GM18870 (cell line): ENCODE measurements at regions not wholly inside any gene's neighbourhood (a gene's known extent, or its start where the extent isn't known, plus 50 kb on each side); places are given as distances from the start of the nearest gene placed in this dataset.
"Not testable (repeated sequence)": the region's sequence is repeated elsewhere in the genome, so short reads cannot be mapped to it uniquely, and the experiment has no call there.

Experiments used
- ATAC-seq: cut with Tn5 transposase; IDR thresholded peaks from one replicate; pipeline ENCODE4 v1.9.1; 2021; ENCODE audit warnings: moderate library complexity; ENCODE audit not compliant: unreplicated experiment

DNA sequence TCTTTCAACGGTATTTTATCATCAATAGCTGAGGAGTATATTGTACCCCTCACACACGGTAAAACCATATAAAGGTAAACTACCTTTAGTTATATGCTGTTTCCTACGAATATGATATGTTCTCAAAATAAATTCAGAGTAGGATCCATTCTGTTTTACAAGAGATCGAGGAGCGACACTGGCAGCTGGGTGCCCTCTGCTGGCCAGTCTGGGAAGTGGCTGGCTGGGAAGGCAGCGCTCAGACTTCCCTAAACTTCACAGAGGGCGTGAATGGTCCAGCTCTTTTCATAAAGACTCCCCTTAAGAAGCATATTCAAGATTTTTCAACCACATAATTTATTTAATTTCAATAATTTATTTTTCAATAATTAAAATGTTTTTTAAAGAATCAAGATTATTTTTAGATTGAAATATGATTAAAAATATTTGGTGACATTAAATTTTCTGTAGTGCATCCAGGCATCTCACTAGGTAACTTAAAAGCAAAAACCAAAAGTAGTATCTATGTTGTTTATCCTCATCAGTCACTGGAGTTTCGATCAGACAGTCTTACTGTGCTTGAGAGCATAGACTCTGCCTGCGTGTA, 187.5 kb upstream of the PDE10A start:
- peak; percentile 81 for ATAC-seq

DNA sequence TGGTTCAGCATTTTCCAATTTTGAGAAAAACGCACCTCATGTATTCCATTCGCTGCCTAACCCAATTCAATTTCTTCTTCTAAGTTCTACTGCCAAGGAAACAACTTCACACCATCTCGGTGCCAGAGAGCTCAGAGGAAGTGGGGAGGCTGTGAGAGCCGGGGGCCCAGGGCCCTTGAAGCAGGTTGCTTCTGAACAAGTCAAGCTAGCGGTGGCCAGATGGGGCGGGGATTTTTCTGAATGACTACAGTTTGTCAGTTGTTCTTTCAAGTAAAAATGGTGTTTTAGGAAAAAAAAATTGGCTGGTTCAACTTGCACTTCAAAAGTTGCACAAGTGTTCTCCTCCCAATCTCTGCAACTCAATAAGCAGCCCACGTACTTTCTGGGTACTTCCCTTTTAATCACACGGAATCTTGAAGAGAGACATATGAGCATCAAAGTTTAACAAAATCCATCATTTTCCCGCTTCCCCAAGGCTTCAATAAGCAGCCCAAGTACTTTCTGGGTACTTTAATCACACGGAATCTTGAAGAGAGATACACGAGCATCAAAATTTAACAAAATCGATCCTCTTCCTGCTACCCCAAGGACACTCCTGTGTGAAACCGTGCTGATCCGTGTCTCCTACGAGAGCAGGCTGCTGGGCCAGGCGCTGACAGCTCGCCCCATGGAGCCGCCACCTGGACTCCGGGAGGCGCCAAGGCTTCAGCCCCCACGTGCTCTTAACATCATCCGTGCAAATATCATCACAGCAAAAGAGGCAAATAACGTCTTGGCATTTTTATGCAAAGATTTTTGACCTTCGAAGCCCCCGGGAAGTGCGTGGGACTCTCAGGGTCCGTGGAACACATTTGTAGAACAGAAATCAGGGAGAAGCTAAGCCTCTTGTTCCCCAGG, 186.7 kb upstream of the PDE10A start:
- ATAC-seq, result no peak

DNA sequence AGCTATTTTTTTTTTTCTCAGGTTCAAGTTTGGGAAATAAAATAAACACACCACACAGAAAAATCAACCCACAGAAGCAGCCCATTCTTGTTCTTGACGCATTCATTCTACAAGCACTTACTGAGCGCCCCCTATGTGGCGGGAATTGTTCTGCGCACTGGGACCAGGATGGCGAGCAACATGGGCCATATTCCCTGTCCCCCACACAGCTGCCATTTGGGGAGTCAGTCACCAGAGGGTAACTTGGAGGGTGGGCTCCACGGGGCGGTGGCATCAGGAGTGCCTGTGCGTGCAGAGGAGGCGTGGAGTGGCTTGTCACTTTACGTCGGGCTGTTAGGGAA, 185.0 kb upstream of the PDE10A start:
- ATAC-seq, result no peak

DNA sequence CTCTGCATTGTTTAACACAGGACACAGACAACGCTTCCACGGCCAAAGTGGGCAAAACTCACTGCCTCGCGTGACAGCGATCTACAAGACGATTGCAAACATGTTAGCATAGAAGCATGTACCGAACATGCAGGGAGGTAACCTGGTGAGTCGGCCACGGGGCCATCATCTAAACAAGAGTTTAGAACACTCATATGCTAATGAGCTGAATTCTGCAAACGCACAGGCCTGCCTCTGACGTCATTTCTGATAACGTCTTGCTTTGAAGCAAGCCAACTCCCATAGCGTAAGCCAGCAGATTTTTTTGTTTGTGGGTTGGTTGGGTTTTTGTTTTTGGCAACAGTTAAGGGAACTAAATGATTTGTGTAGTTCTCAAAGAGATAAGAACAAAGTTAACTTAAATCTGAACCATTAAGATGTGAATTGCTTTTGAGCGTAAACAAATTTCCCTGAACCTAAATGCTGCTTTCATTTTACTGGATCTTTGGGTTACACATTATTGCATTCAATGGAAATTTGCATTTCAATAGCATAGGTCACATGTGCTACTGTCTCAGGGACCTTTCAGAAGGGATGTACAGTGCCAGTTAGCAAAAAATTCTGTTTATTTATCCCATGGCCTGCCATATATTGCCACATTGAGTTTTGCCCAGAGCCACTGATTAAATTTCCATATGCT, 184.5 kb upstream of the PDE10A start:
- ATAC-seq, result no peak

DNA sequence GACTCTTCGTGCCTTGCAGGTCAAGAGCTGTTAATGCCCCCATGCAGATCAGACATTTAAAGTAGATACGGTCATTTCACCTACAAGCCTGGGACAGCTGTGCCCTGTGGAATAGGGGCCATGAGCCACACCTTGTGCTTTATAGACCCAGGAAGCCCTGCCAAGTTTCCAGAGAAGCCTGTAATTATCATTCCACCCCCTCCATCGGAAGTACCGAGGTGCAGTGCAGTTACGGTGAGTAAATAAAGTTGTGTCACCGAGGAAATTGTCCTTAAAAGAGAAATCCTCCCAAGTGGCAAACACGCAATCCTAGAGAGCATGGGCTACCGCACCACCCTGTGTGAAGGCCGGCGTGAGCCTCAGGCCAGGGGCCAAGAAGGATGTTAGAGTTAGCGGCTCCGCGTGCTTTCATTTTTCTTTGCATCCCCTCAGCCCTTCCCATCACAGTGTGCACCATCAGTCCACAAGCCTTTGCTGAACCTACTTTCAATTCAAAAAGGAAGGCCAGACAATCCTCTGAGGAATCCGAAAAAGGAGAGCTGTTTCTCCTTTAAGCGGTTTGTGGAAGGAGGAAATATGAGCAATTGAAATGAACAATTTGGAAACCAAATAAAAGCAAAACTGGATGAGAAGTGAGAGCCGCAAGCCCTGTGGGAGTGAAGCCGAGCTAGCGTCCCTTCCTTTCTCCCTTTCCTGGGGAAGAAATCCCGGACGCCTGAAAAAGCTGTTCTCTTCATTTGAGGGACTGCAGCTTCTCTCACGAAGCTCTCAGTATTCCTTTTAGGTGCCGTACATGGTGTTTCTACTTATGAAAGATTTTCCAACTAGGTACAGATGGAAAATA, 183.3 kb upstream of the PDE10A start:
- ATAC-seq, result no peak

DNA sequence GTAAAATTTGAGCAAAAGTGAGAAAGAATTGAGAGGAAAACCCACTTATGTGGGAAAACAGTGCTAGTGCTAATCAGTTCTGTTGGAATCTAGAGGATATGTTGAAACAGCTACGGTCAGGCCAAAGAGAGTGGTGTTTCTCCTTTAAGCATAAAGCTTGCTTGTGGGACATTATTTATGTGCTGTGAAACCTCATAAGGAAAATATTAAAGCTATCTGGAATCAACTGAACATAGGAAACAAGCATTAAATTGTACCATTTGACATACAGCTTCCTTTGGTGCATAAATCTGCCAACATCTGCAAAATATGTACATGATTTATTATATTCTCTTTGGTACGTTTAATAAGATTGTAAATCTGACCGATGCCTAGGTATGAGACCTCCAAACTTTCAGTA, 182.5 kb upstream of the PDE10A start:
- no peak for ATAC-seq

DNA sequence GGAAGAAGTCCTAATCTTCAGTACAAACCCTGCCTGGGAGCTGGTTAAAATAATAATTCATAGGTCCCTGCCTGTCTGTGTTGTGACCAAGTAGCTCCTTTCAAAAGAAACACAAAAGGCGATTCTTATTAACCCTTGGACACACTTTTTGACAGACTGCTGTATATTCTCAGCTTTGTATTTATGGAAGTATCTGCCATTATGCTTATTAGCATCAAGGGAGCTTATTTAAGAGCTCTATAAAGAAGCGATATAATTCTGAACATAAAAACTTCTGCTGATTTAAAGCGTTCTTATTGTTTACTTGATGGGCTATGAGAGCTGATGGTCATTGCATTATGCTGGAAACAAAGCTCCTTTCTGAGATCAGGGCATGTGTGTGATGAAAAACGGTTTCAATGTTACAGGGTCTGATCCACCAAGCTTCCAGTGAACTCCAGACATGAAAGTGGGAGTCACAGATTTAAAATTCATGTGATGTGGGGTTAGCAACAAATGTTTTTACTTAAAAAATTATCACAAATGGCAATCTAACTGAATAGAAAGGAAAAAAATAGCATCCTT, 181.8 kb upstream of the PDE10A start:
- no peak for ATAC-seq

DNA sequence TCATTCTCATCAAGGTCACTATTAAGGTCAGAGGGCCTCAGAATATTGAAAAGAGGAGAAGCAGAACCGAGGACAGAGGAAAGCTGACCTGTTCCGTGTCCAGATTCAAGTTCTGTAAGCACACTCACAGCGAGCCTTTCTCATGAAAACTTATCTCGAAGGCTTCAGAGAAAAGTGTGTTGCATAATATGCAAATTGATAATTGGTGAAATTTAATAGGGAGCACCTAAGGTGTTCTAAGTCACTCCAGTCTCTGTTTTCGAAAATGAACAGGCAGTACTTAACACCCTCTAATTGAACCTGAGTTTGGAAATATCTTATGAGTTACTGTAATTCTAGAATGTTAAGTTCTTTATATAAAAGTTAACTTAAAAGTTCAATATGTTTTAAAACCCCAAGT, 181.2 kb upstream of the PDE10A start:
- ATAC-seq, result no peak

DNA sequence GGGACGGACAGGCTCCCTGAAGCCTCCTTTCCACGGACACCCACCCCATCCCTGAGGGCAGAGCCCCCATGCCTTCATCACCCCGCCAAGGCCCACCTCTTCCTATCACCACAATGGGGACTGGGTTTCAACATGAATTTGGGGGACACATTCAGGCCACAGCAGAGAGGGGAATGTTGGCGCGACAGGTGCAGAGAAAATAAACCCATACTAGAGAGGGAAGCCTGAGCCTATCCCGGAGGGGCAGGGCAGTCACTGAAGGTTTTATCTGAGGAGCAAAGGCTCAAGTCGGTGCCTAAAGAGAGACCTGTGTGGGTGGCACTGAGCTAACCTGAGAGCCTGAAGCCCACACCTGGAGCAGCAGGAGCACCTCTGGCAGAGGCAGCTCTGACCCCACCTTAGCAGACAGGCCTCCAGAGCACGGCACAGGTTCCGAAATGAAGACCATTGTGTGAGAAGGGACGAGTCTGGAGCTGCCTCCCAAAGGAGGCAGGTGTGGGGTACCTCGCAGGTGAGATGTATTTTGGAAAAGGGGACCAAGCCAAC, 180.6 kb upstream of the PDE10A start:
- ATAC-seq, result no peak

DNA sequence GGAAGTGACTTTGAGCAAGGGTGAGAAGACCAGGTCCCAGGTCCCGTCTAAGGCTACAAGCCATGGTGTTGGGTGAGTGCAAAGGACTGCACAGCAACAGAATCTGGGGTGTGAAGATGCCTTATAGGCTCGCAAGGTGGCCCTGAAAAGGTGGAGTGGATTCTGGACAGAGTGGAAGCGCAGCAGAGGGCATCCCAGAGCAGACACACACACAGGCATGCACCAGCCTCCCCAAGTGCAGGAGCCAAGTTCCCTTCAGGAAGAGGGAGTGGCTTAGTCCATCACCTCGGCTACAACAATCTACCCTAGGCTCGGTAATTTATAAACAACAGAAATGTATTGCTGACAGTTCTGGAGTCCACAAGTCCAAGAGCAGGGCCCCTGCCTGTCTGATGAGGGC, 180.1 kb upstream of the PDE10A start:
- ATAC-seq, result no peak

DNA sequence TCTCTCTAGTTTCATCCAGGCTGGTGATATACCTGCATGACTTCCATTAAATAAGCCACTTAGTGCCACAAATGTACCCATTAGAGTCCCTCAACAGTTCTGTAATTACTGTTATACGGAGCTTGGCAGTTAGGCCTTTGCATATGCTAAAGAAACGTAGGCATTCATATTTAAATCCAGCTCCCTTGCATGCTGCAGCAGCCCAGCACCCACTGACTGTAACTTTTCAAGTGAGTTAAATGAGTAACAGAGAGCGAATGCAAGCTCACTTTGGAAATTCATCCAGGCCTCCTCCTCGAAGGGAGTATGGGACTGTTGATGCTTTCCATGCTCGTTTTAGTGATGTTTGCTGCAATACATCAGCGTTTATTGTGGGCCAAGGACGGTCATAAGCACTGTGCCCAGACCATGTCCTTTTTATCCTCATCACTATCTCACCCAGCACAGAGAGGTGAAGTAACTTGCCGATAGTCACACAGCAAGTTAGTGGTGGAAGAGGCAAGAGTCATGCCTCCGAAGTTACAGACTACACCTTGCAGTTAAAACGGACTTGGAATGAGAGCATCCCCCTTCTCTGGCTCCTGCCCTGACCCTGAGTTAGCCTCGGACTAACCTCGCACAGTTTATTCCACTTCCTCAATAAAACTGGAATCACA, 179.4 kb upstream of the PDE10A start:
- ATAC-seq, result no peak

DNA sequence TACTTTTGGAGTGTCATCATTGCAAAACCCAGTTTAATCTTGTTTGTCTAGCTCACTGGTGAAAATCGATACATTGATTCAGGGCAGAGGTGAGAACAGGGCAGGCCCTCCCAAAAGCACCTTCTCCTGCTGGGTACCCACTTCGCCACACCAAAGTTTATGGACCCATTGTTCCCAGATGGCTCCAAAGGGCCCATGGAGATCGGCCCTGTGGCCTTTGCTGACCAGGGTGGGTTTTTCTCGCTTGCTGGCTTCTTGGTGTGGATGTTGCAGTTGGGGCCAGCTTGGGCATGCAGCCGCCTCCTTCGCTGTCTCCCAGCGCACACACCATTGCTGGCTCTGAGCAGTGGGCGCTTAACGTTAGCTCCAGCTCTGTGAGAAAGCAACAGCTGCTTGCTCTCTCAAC, 178.1 kb upstream of the PDE10A start:
- ATAC-seq, result no peak

DNA sequence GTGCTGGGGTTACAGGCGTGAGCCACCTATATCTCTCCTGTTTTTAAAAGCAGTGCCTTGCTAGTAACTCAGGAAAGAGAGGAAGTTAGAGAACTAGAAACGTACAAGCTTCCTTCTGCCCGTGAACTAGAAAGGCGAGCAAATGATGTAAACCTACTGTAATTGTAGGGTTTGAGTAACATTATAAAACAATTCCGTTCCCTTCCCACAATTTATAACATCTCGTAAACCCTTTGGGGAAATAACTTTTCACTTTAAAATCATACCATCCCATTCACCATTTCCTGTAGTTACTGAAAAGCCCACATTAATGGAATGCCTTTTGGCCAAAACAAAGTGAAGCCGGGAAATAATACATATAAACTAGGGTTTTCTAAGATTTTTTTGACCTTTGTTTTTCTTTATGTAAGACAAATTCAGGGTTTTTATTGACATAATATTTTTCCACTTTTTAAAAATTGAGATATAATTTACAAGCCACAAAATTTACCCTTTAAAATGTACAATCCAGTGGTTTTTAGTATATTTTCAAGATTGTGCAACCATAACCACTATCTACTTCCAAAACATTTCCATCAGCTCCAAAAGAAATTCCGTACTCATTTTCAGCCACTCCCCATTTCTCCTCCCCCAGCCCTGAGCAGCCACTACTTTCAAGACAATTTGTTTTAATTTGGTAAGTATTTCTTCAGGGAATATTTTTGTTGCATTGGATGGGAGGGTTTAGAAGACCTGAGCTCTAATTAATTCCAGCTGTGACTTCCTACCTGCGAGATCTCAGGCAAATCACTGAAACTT, 175.1 kb upstream of the PDE10A start:
- ATAC-seq, result no peak

DNA sequence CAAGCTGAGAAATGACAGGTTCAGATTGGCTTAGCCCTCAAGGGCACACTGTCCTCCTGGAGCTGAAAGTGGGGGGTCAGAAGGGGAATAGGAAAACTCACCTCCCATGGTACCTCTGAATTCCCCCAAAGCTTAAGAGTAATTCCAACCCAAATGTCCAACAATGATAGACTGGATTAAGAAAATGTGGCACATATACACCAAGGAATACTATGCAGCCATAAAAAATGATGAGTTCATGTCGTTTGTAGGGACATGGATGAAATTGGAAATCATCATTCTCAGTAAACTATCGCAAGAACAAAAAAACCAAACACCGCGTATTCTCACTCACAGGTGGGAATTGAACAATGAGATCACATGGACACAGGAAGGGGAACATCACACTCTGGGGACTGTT, 173.6 kb upstream of the PDE10A start:
- ATAC-seq, result not testable (repeated sequence)

DNA sequence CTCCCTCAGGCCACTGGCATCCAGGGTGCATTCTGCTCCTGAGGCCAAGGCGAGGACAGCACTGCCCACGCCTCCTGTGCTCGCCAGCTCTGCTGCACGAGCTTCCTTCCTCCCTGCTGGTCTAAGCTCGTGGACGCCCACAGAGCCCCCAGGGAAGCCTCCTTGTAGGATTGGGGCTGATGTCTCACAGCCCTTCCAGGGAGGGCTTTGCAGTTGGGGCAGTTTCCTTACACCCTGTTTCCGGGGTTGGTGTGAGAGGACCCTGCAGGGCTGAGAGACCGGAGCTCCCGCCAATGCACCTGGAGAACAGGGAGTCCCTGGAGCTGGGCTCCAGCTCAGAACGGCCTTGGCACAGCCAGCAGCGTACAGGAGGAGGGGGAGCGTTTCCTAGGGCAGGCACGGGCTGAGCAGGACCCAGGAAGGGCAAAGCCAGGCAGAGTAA, 172.4 kb upstream of the PDE10A start:
- ATAC-seq, result no peak

DNA sequence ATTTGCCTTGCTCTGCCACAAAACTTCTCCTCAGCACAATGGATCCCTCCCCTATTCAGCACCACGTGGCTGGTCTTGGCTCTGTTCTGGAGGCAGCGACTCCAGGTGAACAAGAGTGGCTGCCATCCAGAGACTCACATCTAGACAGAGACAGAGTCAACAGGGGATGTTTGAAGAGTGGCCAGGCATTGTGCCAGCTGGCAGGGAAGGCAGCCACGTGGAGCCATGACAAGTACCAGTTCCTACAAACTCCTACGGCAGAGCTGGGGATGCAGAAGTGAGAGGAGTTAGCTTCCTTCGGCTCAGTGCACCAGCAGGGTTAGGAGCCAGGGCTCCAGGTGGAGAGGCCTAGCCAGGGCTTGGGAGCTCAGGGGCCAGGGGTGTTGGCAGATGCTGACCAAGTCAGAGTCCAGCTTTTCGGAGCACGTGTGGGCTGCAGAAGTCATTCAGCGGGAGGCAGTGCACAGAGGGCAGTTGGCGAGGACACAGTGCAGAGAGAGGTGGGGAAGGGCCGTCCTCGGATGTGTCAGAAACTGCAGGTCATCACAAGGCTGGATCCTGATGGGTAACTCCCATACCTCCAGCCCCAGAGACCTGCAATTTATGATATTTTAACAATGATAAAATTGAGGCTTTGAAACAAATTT, 171.7 kb upstream of the PDE10A start:
- ATAC-seq, result no peak

DNA sequence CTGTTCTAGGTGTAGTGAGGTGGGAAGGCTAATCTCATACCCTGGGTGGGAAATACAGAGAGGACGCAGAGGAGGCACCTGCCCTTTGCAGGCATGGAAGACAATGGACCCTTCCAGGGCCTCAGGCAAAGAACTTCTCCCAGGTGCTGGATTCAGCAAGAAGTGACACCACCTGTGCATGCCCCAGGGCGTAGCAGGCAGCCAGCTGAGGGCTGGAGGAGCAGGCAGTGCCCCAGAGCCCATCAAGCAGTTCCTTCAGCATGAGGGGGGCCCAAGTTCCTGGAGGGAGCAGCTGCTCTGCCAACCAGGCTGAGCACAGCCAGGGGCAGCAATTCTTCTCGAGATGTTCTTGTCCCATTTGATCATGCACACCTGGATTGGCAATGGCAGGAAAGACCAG, 170.3 kb upstream of the PDE10A start:
- no peak for ATAC-seq

DNA sequence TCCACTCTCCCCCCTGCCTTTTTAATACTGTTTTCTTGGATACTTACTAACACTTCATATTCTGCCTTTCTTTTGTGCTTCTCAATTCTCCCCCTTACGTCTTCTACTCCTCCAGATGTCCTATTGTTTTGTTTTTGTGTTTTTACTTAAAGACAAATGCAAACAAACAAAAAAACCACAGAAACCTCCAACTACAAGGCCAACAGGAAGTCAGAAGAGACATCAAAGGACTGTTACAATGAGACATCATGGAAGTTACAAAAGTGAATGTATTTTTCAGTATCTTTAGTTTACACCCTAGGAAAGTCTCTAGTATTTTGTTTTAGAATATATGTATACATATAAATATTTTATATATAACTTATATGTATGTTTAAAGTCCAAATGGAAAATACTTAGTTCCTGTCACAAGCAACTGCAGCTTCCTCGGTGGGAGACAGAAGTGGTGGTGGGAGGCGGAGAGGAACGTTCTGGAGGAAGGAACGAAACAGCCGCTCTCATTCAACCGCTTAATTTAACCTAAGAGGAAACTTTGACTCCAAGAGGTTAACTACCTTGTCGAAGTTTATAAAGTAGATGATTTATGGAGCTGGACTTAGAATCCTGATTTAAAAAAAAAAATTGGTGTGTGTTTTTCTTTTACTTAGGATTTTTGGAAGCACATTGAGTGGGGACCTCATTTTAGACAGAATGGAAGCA, 168.9 kb upstream of the PDE10A start:
- ATAC-seq, result no peak
